ENCODE measurements at regions not wholly inside any gene's neighbourhood (a gene's known extent, or its start where the extent isn't known, plus 50 kb on each side); places are given as distances from the start of the nearest gene placed in this dataset.

- Histone ChIP-seq H3K4me3 (ENCODE audit: low read length in 2 of 2) (no peak overlapping the region), H3K4me1 (ENCODE audit: control insufficient read depth, insufficient read depth, low read length) (no peaks in the 10 kb centered on the region), H3K9ac (ENCODE audit: low read length in 2 of 2) (no peak overlapping the region), H3K27me3 (ENCODE audit: control insufficient read depth in 1 of 2, insufficient read depth in 2 of 2, low read length in 2 of 2) (no peaks in the 10 kb centered on the region), H3K27ac (ENCODE audit: low read length) (no peak overlapping the region), H3K9me3 (ENCODE audit: control insufficient read depth in 2 of 2, low read length in 2 of 2) (no peaks in the 10 kb centered on the region), H3K36me3 (ENCODE audit: control insufficient read depth in 2 of 2, insufficient read depth in 2 of 2, low read length in 2 of 2) (no peaks in the 10 kb centered on the region)
Observed at GRCh38 chr12:86744547-86745212, 488.5 kb upstream of the MGAT4C start.

- H3K4me1 ChIP-seq (ENCODE audit: control insufficient read depth, insufficient read depth, low read length) = no peaks in the 10 kb centered on the region
- no peak overlapping the region for H3K4me3 ChIP-seq (ENCODE audit: low read length in 2 of 2)
- H3K27ac ChIP-seq (ENCODE audit: low read length) = no peak overlapping the region
- H3K27me3 ChIP-seq (ENCODE audit: control insufficient read depth in 1 of 2, insufficient read depth in 2 of 2, low read length in 2 of 2) = no peaks in the 10 kb centered on the region
- H3K9ac ChIP-seq (ENCODE audit: low read length in 2 of 2) = no peak overlapping the region
- no peaks in the 10 kb centered on the region for H3K36me3 ChIP-seq (ENCODE audit: control insufficient read depth in 2 of 2, insufficient read depth in 2 of 2, low read length in 2 of 2)
- H3K9me3 ChIP-seq (ENCODE audit: control insufficient read depth in 2 of 2, low read length in 2 of 2) = no peaks in the 10 kb centered on the region
Observed at GRCh38 chr12:86743875-86744536, 487.8 kb upstream of the MGAT4C start.

GRCh38 chr12:86741531-86741930 is 485.3 kb upstream of the MGAT4C start:
- H3K27ac ChIP-seq (ENCODE audit: low read length) = no peak overlapping the region
- no peak overlapping the region for H3K9ac ChIP-seq (ENCODE audit: low read length in 2 of 2)
- H3K4me3 ChIP-seq (ENCODE audit: low read length in 2 of 2) = no peak overlapping the region
- no peaks in the 10 kb centered on the region for H3K27me3 ChIP-seq (ENCODE audit: control insufficient read depth in 1 of 2, insufficient read depth in 2 of 2, low read length in 2 of 2)
- no peaks in the 10 kb centered on the region for H3K36me3 ChIP-seq (ENCODE audit: control insufficient read depth in 2 of 2, insufficient read depth in 2 of 2, low read length in 2 of 2)
- no peaks in the 10 kb centered on the region for H3K9me3 ChIP-seq (ENCODE audit: control insufficient read depth in 2 of 2, low read length in 2 of 2)
- H3K4me1 ChIP-seq (ENCODE audit: control insufficient read depth, insufficient read depth, low read length) = no peaks in the 10 kb centered on the region

- H3K27me3 ChIP-seq (ENCODE audit: control insufficient read depth in 1 of 2, insufficient read depth in 2 of 2, low read length in 2 of 2) = no peaks in the 10 kb centered on the region
- no peak overlapping the region for H3K27ac ChIP-seq (ENCODE audit: low read length)
- no peak overlapping the region for H3K9ac ChIP-seq (ENCODE audit: low read length in 2 of 2)
- no peaks in the 10 kb centered on the region for H3K9me3 ChIP-seq (ENCODE audit: control insufficient read depth in 2 of 2, low read length in 2 of 2)
- no peak overlapping the region for H3K4me3 ChIP-seq (ENCODE audit: low read length in 2 of 2)
- no peaks in the 10 kb centered on the region for H3K4me1 ChIP-seq (ENCODE audit: control insufficient read depth, insufficient read depth, low read length)
- H3K36me3 ChIP-seq (ENCODE audit: control insufficient read depth in 2 of 2, insufficient read depth in 2 of 2, low read length in 2 of 2) = no peaks in the 10 kb centered on the region
Observed at GRCh38 chr12:86735851-86736250, 479.7 kb upstream of the MGAT4C start.

GRCh38 chr12:86735072-86735471 is 478.9 kb upstream of the MGAT4C start:
- Histone ChIP-seq H3K36me3 (ENCODE audit: control insufficient read depth in 2 of 2, insufficient read depth in 2 of 2, low read length in 2 of 2) (no peaks in the 10 kb centered on the region), H3K27me3 (ENCODE audit: control insufficient read depth in 1 of 2, insufficient read depth in 2 of 2, low read length in 2 of 2) (no peaks in the 10 kb centered on the region), H3K9me3 (ENCODE audit: control insufficient read depth in 2 of 2, low read length in 2 of 2) (no peaks in the 10 kb centered on the region), H3K4me1 (ENCODE audit: control insufficient read depth, insufficient read depth, low read length) (no peaks in the 10 kb centered on the region), H3K27ac (ENCODE audit: low read length) (no peak overlapping the region), H3K4me3 (ENCODE audit: low read length in 2 of 2) (no peak overlapping the region), H3K9ac (ENCODE audit: low read length in 2 of 2) (no peak overlapping the region)

GRCh38 chr12:86730233-86730632 is 474.0 kb upstream of the MGAT4C start:
- Histone ChIP-seq H3K4me1 (ENCODE audit: control insufficient read depth, insufficient read depth, low read length) (no peaks in the 10 kb centered on the region), H3K4me3 (ENCODE audit: low read length in 2 of 2) (no peak overlapping the region), H3K36me3 (ENCODE audit: control insufficient read depth in 2 of 2, insufficient read depth in 2 of 2, low read length in 2 of 2) (no peaks in the 10 kb centered on the region), H3K9ac (ENCODE audit: low read length in 2 of 2) (no peak overlapping the region), H3K27ac (ENCODE audit: low read length) (no peak overlapping the region), H3K9me3 (ENCODE audit: control insufficient read depth in 2 of 2, low read length in 2 of 2) (no peaks in the 10 kb centered on the region), H3K27me3 (ENCODE audit: control insufficient read depth in 1 of 2, insufficient read depth in 2 of 2, low read length in 2 of 2) (no peaks in the 10 kb centered on the region)

DNA sequence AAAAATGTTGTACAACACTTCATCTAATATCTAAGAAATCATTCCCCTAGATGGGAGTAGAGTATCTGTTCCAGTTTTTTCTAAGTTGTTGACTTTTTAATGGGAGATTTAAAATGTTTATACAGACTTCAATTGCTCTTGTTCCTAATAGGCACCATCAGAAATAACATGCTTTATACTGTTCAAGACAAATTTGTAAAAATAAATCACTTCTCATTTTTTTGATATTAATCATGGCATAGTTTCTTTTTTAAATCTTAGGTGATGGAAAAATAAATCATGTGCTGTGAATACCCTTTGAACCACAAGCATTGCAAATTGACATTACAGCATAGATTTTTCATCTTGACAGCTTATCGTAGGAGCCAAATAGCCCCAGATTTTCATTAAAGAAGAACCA is 473.5 kb upstream of the MGAT4C start:
- Histone ChIP-seq H3K27me3 (ENCODE audit: control insufficient read depth in 1 of 2, insufficient read depth in 2 of 2, low read length in 2 of 2) (no peaks in the 10 kb centered on the region), H3K36me3 (ENCODE audit: control insufficient read depth in 2 of 2, insufficient read depth in 2 of 2, low read length in 2 of 2) (no peaks in the 10 kb centered on the region), H3K4me3 (ENCODE audit: low read length in 2 of 2) (no peak overlapping the region)

DNA sequence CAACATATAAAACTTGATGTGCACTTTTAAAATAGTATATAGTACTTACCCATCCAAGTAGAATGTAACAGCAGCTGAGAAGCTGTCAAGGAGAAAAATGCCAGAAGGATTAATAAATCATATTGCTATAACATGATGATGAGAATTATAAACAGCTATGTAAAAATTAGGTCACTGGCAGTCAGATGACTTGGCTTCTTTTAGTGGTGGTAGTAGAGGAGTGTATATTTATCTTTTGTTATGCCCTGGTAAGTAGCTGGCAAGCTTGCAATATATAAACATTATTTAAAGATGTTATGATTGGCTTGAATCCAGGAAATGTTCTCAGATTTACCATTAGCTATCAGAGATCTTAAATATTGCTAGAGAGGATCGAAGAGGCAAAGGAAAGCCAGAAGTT is 471.0 kb upstream of the MGAT4C start:
- Histone ChIP-seq H3K36me3 (ENCODE audit: control insufficient read depth in 2 of 2, insufficient read depth in 2 of 2, low read length in 2 of 2) (no peaks in the 10 kb centered on the region), H3K4me1 (ENCODE audit: control insufficient read depth, insufficient read depth, low read length) (no peaks in the 10 kb centered on the region), H3K9ac (ENCODE audit: low read length in 2 of 2) (no peak overlapping the region), H3K27me3 (ENCODE audit: control insufficient read depth in 1 of 2, insufficient read depth in 2 of 2, low read length in 2 of 2) (no peaks in the 10 kb centered on the region), H3K4me3 (ENCODE audit: low read length in 2 of 2) (no peak overlapping the region), H3K9me3 (ENCODE audit: control insufficient read depth in 2 of 2, low read length in 2 of 2) (no peaks in the 10 kb centered on the region), H3K27ac (ENCODE audit: low read length) (no peak overlapping the region)

More for the DNA sequence above, 473.5 kb upstream of the MGAT4C start:
- H3K27ac ChIP-seq (ENCODE audit: low read length) = no peak overlapping the region
- no peaks in the 10 kb centered on the region for H3K9me3 ChIP-seq (ENCODE audit: control insufficient read depth in 2 of 2, low read length in 2 of 2)
- H3K4me1 ChIP-seq (ENCODE audit: control insufficient read depth, insufficient read depth, low read length) = no peaks in the 10 kb centered on the region
- no peak overlapping the region for H3K9ac ChIP-seq (ENCODE audit: low read length in 2 of 2)

DNA sequence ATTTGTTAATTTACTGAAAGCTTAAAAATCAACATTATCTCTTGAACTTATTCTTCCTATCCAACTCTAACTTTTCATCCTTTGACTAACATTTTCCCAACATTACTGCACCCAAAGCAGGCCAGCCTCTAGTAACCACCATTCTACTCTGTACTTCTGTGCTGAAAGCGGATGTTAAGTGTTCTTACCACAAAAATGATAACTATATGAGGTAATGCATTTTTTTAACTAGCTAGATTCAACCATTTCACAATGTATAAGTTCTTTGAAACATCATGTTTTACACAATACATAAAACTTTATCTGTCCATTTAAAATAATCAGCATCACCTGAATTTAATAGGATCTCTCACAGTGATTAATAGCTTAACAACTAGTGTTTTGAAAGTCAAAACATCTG is 468.5 kb upstream of the MGAT4C start:
- no peaks in the 10 kb centered on the region for H3K9me3 ChIP-seq (ENCODE audit: control insufficient read depth in 2 of 2, low read length in 2 of 2)
- H3K27ac ChIP-seq (ENCODE audit: low read length) = no peak overlapping the region
- H3K4me1 ChIP-seq (ENCODE audit: control insufficient read depth, insufficient read depth, low read length) = no peaks in the 10 kb centered on the region
- no peak overlapping the region for H3K4me3 ChIP-seq (ENCODE audit: low read length in 2 of 2)
- H3K9ac ChIP-seq (ENCODE audit: low read length in 2 of 2) = no peak overlapping the region
- H3K27me3 ChIP-seq (ENCODE audit: control insufficient read depth in 1 of 2, insufficient read depth in 2 of 2, low read length in 2 of 2) = no peaks in the 10 kb centered on the region
- no peaks in the 10 kb centered on the region for H3K36me3 ChIP-seq (ENCODE audit: control insufficient read depth in 2 of 2, insufficient read depth in 2 of 2, low read length in 2 of 2)

- H3K4me3 ChIP-seq (ENCODE audit: low read length in 2 of 2) = no peak overlapping the region
- H3K27me3 ChIP-seq (ENCODE audit: control insufficient read depth in 1 of 2, insufficient read depth in 2 of 2, low read length in 2 of 2) = no peaks in the 10 kb centered on the region
- H3K9me3 ChIP-seq (ENCODE audit: control insufficient read depth in 2 of 2, low read length in 2 of 2) = no peaks in the 10 kb centered on the region
- H3K27ac ChIP-seq (ENCODE audit: low read length) = no peak overlapping the region
- no peaks in the 10 kb centered on the region for H3K4me1 ChIP-seq (ENCODE audit: control insufficient read depth, insufficient read depth, low read length)
- H3K36me3 ChIP-seq (ENCODE audit: control insufficient read depth in 2 of 2, insufficient read depth in 2 of 2, low read length in 2 of 2) = no peaks in the 10 kb centered on the region
- no peak overlapping the region for H3K9ac ChIP-seq (ENCODE audit: low read length in 2 of 2)
Observed at GRCh38 chr12:86723326-86723725, 467.1 kb upstream of the MGAT4C start.

- Histone ChIP-seq H3K4me1 (ENCODE audit: control insufficient read depth, insufficient read depth, low read length) (no peaks in the 10 kb centered on the region), H3K9me3 (ENCODE audit: control insufficient read depth in 2 of 2, low read length in 2 of 2) (no peaks in the 10 kb centered on the region), H3K4me3 (ENCODE audit: low read length in 2 of 2) (no peak overlapping the region), H3K27me3 (ENCODE audit: control insufficient read depth in 1 of 2, insufficient read depth in 2 of 2, low read length in 2 of 2) (no peaks in the 10 kb centered on the region), H3K9ac (ENCODE audit: low read length in 2 of 2) (no peak overlapping the region), H3K27ac (ENCODE audit: low read length) (no peak overlapping the region), H3K36me3 (ENCODE audit: control insufficient read depth in 2 of 2, insufficient read depth in 2 of 2, low read length in 2 of 2) (no peaks in the 10 kb centered on the region)
Observed at GRCh38 chr12:86721713-86722397, 465.7 kb upstream of the MGAT4C start.

All from stomach smooth muscle (tissue), 2 donors.